ENCODE measurements at regions not wholly inside any gene's neighbourhood (a gene's known extent, or its start where the extent isn't known, plus 50 kb on each side); places are given as distances from the start of the nearest gene placed in this dataset.
"Not testable (repeated sequence)": the region's sequence is repeated elsewhere in the genome, so short reads cannot be mapped to it uniquely, and the experiment has no call there.

DNA sequence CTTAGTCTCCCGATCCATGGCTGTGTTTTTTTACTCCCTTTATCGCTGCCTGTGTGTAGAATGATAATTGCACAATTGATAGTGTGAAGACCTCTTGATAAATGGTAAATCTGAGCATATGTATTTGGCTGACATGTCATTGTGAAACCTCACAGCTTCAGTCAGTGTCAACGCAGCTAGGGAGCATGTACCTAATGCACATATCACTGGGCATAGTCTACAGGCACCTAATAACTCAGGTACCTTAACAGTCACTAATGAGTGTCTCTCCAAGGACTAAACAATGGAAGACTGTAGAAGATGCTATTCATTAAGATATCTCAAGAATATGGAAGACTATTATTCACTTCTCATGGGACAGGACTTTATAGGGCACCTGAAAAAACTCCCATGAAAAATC lies 101.0 kb upstream of the PTPN20 start:
- not testable (repeated sequence) for DNase-seq

DNA sequence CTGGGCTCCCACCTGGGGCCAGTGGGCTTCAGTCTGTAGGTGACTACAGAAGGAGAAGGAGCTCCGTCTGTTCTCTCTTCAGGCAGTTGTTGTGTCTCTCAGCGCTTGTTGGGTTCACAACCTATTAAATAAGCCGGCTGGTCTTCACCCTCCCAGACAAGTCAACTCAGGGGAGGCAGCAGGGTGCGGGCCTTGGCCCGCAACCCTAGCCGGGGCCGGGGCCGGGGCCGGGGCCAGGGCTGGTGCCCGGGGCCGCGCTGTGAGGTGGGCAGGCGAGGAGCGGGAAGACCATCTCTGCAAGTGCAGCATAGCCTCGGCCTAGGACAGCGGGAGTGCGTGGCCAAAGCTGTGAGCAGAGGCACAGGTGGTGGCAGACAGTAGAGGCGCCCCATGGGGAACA lies 95.1 kb upstream of the PTPN20 start:
- not testable (repeated sequence) for DNase-seq

DNA sequence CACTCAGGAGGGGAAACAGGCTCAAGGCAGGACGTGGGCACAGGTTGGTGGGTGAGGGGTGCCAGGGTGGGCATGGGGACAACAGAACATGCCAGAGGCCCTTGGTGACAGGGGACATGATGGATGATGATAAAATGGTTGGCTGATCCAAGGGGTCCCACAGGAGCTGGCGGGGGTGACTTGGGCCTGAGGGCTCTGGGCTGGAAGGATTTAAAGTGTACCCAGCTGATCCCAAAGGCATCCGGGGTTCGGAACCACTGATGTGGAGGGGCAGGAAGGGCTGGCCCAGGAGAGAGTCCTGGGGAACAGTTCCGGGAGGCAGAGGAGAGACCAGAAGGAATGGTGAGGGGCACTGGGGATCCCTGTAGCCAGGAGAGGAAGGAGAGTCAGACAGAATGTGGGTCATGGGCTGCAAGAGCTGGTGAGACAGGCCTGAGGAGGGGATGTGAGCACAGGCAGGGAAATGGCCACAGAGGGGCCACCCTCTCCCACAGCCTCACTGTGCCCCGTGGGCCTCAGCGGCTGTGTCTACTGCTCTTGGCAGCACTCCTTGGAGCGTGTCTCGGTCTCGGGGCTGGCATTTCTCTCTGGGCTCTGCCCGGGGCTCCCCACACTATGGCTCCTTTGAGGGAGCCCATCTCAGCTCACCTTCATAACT lies 70.7 kb upstream of the PTPN20 start:
- DNase-seq = not testable (repeated sequence)

DNA sequence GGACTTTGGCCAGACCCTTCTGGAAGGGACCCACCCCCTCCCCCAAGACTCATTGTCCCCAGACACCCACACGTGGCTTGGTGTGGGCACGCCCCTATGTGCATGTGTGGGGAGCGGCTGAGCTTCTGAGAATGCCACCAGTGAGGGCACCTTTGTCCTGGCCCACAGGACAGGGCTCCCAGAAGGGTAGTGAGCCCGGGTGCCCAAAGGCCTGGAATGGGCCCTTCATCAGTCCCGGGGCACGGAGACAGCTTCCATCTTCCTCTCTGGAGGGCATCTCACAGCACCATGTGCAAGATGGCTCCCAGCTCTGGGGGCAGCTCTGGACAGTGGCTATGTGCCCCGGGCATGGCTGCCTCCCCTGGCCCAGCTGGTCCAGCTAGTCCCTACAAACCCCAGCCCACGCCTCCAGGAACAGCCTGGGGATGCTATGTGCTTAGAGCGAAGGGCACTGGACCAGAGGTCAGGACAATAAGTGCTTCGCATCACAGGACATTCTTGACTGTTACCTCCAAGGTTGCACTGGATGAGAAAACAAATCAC lies 70.1 kb upstream of the PTPN20 start:
- not testable (repeated sequence) for DNase-seq

DNA sequence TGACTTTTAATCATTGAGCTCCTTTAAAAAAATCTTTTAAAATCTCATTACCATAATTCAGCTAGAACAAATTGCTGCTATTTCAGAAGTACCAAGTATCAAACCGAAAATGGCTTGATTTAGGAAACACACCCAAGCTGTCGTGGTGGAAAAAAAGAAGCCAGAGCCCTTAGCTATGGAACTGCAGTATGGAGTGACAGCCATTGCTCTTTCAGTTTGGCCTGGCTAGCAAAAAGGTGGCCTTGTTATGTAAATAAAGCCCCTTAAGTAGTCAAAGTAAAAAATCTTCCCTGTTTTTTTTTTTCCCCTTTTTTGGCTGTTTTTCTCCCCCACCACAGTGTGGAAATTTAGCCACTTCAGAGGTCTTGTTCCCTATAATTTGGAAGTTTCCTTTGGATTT lies 66.0 kb upstream of the PTPN20 start:
- not testable (repeated sequence) for DNase-seq

DNA sequence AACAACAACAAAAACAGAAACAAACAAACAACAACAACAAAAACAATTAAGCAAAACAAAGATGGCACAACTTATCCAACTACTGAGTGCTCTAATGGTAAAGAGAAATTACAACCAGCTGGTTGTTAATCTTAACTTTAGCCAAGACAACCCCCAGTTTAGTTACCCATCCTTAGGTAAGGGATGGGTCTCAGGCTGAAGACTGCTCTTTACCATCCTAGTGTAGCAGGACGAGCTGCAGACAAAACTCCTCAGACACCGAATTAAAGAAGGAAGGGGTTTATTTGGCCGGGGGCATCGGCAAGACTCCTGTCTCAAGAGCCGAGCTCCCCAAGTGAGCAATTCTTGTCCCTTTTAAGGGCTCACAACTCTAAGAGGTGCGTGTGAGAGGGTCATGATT lies 65.6 kb upstream of the PTPN20 start:
- not testable (repeated sequence) for DNase-seq

DNA sequence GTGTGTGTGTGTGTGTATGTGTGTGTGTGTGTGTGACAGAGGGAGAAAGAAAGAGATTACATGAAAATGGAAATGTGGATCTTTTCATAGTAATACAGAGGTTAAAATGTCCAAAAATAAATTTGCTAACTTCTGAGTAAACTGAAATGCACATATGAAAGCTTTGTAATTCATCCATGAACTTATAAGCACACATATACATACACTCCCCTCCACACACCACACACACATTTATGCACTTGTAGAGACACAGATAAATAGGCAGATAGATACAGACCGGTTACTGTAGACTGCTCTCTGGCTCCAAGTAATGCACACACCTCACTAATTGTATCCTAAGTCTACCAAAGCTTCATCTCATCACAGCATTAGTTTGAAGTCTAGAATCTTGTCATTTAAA lies 50.5 kb upstream of the PTPN20 start:
- DNase-seq = not testable (repeated sequence)

All from NCI-H1694 treated with DMSO at 0.1 percent for 48 hours (cell line).